ENCODE measurements at regions not wholly inside any gene's neighbourhood (a gene's known extent, or its start where the extent isn't known, plus 50 kb on each side); places are given as distances from the start of the nearest gene placed in this dataset.

- no peak overlapping the region for H3K4me3 ChIP-seq (ENCODE audit: low read length)
- no peak overlapping the region for H3K9ac ChIP-seq (ENCODE audit: low read length)
- no peaks in the 10 kb centered on the region for H3K4me1 ChIP-seq (ENCODE audit: control insufficient read depth, insufficient read depth, low read length)
Measured at GRCh38 chr4:187141101-187141500, 417.4 kb upstream of the FAT1 start.

GRCh38 chr4:187149229-187149945, 425.7 kb upstream of the FAT1 start:
- Histone ChIP-seq H3K4me1 (ENCODE audit: control insufficient read depth, insufficient read depth, low read length) (no peaks in the 10 kb centered on the region), H3K9ac (ENCODE audit: low read length) (no peak overlapping the region), H3K27me3 (ENCODE audit: control insufficient read depth, insufficient read depth, low read length) (no peaks in the 10 kb centered on the region), H3K4me3 (ENCODE audit: low read length) (no peak overlapping the region), H3K36me3 (ENCODE audit: control insufficient read depth, insufficient read depth, low read length) (no peaks in the 10 kb centered on the region), H3K9me3 (ENCODE audit: control insufficient read depth, low read length) (no peaks in the 10 kb centered on the region)

More at GRCh38 chr4:187141101-187141500, 417.4 kb upstream of the FAT1 start:
- H3K9me3 ChIP-seq (ENCODE audit: control insufficient read depth, low read length) = no peaks in the 10 kb centered on the region
- no peaks in the 10 kb centered on the region for H3K36me3 ChIP-seq (ENCODE audit: control insufficient read depth, insufficient read depth, low read length)
- no peaks in the 10 kb centered on the region for H3K27me3 ChIP-seq (ENCODE audit: control insufficient read depth, insufficient read depth, low read length)

DNA sequence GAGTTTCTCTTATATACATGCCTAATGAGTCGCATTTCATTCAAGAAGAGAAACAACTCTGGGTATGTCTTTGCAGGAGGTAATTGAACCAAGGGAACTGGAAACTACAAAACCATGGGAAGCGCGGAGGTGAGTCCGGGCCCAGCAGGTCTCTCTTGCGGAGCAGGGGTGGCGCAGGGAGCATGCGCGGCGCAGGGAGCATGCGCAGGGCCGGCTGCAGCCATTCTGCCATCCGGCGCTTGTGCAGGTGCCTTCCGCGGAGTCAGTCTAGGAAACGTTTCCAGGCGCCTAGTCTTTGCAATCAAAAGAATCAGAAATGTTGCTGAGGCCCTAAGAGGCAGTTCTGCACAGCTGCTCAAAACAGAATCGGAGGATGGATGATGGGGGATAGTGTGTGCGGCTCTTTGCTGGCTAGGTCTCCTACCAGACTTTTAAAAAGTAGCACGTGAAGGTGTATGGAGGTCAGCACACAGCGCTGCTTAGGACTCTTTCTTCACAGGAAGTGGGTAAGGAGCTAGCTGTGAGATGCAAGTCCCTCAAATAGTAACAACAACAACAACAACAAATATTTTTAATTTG, 433.8 kb upstream of the FAT1 start:
- H3K27me3 ChIP-seq (ENCODE audit: control insufficient read depth, insufficient read depth, low read length) = no peaks in the 10 kb centered on the region
- H3K36me3 ChIP-seq (ENCODE audit: control insufficient read depth, insufficient read depth, low read length) = no peaks in the 10 kb centered on the region

DNA sequence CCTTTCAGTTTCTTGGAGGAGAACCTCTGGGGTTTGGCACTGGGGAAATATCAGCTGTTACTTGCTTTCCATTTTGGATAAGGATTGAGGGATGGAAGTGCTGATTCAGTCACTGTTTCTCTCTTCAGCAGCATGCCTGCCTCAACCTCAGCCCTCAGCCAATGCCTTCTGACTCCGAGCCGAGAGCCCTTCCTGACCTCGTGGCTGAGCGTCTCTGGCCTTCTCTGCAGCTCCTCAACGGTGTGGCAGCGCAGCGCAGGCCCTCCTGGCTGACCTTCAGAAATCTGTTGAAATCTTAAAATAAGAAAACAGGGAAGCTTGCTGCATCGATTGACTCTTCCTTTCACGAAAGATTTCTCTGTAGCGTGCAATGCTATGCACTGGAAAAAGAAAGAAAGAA, 434.3 kb upstream of the FAT1 start:
- H3K4me3 ChIP-seq (ENCODE audit: low read length) = no peak overlapping the region
- no peaks in the 10 kb centered on the region for H3K36me3 ChIP-seq (ENCODE audit: control insufficient read depth, insufficient read depth, low read length)
- H3K9ac ChIP-seq (ENCODE audit: low read length) = no peak overlapping the region
- H3K4me1 ChIP-seq (ENCODE audit: control insufficient read depth, insufficient read depth, low read length) = no peaks in the 10 kb centered on the region
- H3K27me3 ChIP-seq (ENCODE audit: control insufficient read depth, insufficient read depth, low read length) = no peaks in the 10 kb centered on the region
- H3K9me3 ChIP-seq (ENCODE audit: control insufficient read depth, low read length) = no peaks in the 10 kb centered on the region

More for the DNA sequence above, 433.8 kb upstream of the FAT1 start:
- Histone ChIP-seq H3K9ac (ENCODE audit: low read length) (no peak overlapping the region), H3K4me1 (ENCODE audit: control insufficient read depth, insufficient read depth, low read length) (no peaks in the 10 kb centered on the region), H3K4me3 (ENCODE audit: low read length) (no peak overlapping the region), H3K9me3 (ENCODE audit: control insufficient read depth, low read length) (no peaks in the 10 kb centered on the region)

DNA sequence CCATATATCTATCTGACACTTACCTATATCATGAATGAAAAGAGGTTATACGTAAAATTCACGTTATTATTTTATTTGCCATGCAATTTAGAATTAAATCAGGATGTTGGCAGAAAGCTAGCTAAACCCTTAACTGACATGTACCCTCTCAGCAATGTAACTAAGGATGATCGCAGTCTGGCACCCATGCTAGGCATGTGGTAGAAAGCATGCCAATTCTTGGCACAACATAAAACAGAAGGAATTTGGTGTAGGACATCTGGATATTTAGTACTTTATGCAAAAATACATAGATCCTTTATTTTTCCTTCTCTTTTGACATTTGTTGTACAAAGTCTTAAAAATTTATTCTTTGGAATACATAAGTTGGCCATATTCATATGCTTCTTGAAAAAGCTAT, 436.8 kb upstream of the FAT1 start:
- Histone ChIP-seq H3K9ac (ENCODE audit: low read length) (no peak overlapping the region), H3K27me3 (ENCODE audit: control insufficient read depth, insufficient read depth, low read length) (no peaks in the 10 kb centered on the region), H3K4me1 (ENCODE audit: control insufficient read depth, insufficient read depth, low read length) (no peaks in the 10 kb centered on the region), H3K36me3 (ENCODE audit: control insufficient read depth, insufficient read depth, low read length) (no peaks in the 10 kb centered on the region), H3K4me3 (ENCODE audit: low read length) (no peak overlapping the region), H3K9me3 (ENCODE audit: control insufficient read depth, low read length) (no peaks in the 10 kb centered on the region)

- H3K9ac ChIP-seq (ENCODE audit: low read length) = no peak overlapping the region
- H3K9me3 ChIP-seq (ENCODE audit: control insufficient read depth, low read length) = no peaks in the 10 kb centered on the region
- no peak overlapping the region for H3K4me3 ChIP-seq (ENCODE audit: low read length)
- H3K36me3 ChIP-seq (ENCODE audit: control insufficient read depth, insufficient read depth, low read length) = no peaks in the 10 kb centered on the region
- H3K4me1 ChIP-seq (ENCODE audit: control insufficient read depth, insufficient read depth, low read length) = peaks cover 4% of the 10 kb centered on the region
- no peaks in the 10 kb centered on the region for H3K27me3 ChIP-seq (ENCODE audit: control insufficient read depth, insufficient read depth, low read length)
Measured at GRCh38 chr4:187166886-187167512, 443.3 kb upstream of the FAT1 start.

DNA sequence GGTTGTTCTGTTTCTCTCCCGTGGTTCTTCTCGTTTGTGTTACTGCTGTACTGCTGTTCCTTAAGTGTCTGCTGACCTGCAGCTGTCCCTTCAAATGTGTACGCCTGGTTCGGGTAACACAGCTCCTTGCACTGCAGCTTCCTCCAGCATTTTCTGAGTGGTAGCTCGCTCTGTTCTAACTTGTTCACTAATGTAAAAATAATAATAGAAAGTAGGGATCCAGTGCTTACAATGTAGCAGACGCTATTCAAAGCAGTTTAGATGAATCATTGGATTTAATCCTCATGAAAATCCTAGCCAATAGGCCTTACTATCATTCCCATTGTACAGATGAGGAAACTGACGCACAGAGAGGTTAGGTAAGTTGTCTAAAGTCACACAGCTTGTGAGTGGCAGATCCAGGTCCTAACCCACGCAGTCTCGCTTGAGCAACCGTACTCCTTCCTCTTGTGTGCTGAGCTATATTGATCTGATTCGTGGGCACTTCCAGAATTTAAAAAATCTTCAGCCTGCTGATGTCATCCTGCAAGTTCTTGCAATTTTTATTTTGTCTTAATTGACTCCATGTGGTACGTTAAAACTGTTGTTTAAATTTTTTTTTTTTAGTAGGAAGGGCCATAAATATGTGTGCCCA, 448.2 kb upstream of the FAT1 start:
- Histone ChIP-seq H3K9me3 (ENCODE audit: control insufficient read depth, low read length) (no peaks in the 10 kb centered on the region), H3K4me1 (ENCODE audit: control insufficient read depth, insufficient read depth, low read length) (peaks cover 4% of the 10 kb centered on the region), H3K27me3 (ENCODE audit: control insufficient read depth, insufficient read depth, low read length) (no peaks in the 10 kb centered on the region), H3K36me3 (ENCODE audit: control insufficient read depth, insufficient read depth, low read length) (no peaks in the 10 kb centered on the region), H3K4me3 (ENCODE audit: low read length) (no peak overlapping the region), H3K9ac (ENCODE audit: low read length) (no peak overlapping the region)

GRCh38 chr4:187172340-187172761, 448.7 kb upstream of the FAT1 start:
- H3K4me3 ChIP-seq (ENCODE audit: low read length) = no peak overlapping the region
- no peak overlapping the region for H3K9ac ChIP-seq (ENCODE audit: low read length)

GRCh38 chr4:187174749-187175148, 451.1 kb upstream of the FAT1 start:
- Histone ChIP-seq H3K9ac (ENCODE audit: low read length) (no peak overlapping the region), H3K4me3 (ENCODE audit: low read length) (no peak overlapping the region), H3K4me1 (ENCODE audit: control insufficient read depth, insufficient read depth, low read length) (no peaks in the 10 kb centered on the region), H3K27me3 (ENCODE audit: control insufficient read depth, insufficient read depth, low read length) (no peaks in the 10 kb centered on the region), H3K36me3 (ENCODE audit: control insufficient read depth, insufficient read depth, low read length) (no peaks in the 10 kb centered on the region), H3K9me3 (ENCODE audit: control insufficient read depth, low read length) (no peaks in the 10 kb centered on the region)

More at GRCh38 chr4:187172340-187172761, 448.7 kb upstream of the FAT1 start:
- Histone ChIP-seq H3K4me1 (ENCODE audit: control insufficient read depth, insufficient read depth, low read length) (peaks cover 3% of the 10 kb centered on the region), H3K9me3 (ENCODE audit: control insufficient read depth, low read length) (no peaks in the 10 kb centered on the region), H3K36me3 (ENCODE audit: control insufficient read depth, insufficient read depth, low read length) (no peaks in the 10 kb centered on the region), H3K27me3 (ENCODE audit: control insufficient read depth, insufficient read depth, low read length) (no peaks in the 10 kb centered on the region)

DNA sequence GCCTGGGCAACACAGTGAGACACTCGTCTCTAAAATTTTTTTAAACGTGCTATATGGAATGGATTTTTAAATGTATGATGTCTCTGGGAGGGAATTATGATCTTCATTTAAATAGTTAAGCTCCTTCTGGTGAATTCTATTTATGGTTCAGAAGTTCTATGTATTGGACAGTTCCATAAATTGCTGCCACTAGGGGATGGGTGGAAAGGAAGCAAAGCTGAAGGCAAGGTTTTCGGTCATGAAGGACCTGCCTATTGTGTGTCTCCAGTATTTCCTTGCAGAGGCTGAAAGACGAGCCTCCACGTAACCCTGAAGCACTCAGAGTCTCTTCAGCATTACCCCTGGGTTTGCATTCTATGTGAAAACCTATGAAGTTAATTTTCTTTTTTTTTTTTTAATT, 451.5 kb upstream of the FAT1 start:
- Histone ChIP-seq H3K9ac (ENCODE audit: low read length) (no peak overlapping the region), H3K9me3 (ENCODE audit: control insufficient read depth, low read length) (no peaks in the 10 kb centered on the region), H3K4me1 (ENCODE audit: control insufficient read depth, insufficient read depth, low read length) (no peaks in the 10 kb centered on the region), H3K36me3 (ENCODE audit: control insufficient read depth, insufficient read depth, low read length) (no peaks in the 10 kb centered on the region), H3K4me3 (ENCODE audit: low read length) (no peak overlapping the region), H3K27me3 (ENCODE audit: control insufficient read depth, insufficient read depth, low read length) (no peaks in the 10 kb centered on the region)

DNA sequence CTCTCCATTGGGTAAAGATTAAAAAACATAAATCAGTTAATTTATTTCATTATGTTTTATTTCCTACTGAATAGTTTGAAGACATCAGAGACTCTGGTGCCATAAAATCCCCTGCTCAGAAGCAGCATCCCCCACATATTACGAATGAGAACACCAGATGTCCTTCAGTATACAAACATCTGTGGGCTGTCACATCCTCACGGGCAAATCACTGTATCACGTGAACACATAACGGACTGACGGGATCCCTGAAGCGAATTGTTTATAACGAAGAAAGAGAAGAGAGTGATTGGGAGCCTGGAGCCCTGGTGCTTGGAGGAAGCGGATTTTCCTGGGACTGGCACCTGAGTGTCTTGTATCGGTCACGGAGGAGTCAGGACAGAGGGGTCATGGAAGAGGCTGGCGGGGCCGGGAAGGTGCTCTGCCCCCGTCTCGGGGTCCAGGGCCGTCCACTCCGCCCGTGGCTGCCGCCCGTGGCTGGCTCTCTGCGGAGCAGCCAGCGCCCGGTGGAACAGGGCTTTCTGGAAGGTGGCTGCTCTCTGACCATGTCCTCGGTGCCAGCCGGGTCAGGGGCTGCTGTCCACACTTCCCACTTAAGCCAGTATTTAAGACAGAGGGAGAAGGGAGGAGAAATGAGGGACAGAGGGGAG, 452.7 kb upstream of the FAT1 start:
- no peaks in the 10 kb centered on the region for H3K9me3 ChIP-seq (ENCODE audit: control insufficient read depth, low read length)
- no peaks in the 10 kb centered on the region for H3K36me3 ChIP-seq (ENCODE audit: control insufficient read depth, insufficient read depth, low read length)
- H3K9ac ChIP-seq (ENCODE audit: low read length) = no peak overlapping the region
- H3K4me3 ChIP-seq (ENCODE audit: low read length) = no peak overlapping the region
- no peaks in the 10 kb centered on the region for H3K4me1 ChIP-seq (ENCODE audit: control insufficient read depth, insufficient read depth, low read length)
- no peaks in the 10 kb centered on the region for H3K27me3 ChIP-seq (ENCODE audit: control insufficient read depth, insufficient read depth, low read length)

DNA sequence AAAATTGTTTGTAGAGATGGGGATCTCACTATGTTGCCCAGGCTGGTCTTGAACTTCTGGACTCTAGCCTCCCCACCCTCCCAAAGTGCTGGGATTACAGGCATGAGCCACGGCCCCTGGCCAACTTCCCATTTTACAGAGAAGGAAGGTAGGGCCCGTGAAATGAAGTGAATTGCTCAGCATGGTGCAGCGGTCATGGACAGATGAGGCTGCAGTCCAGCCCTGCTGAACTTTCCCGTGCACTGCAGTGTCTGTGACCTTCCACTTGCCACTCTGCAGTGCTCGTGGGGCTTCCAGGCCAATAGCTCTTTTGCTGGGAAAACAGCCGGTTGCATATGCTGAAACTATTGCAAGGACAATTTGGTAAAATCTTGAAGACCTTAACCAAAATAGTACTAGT, 454.4 kb upstream of the FAT1 start:
- H3K36me3 ChIP-seq (ENCODE audit: control insufficient read depth, insufficient read depth, low read length) = no peaks in the 10 kb centered on the region
- H3K9me3 ChIP-seq (ENCODE audit: control insufficient read depth, low read length) = no peaks in the 10 kb centered on the region
- H3K4me3 ChIP-seq (ENCODE audit: low read length) = no peak overlapping the region
- no peaks in the 10 kb centered on the region for H3K4me1 ChIP-seq (ENCODE audit: control insufficient read depth, insufficient read depth, low read length)
- no peaks in the 10 kb centered on the region for H3K27me3 ChIP-seq (ENCODE audit: control insufficient read depth, insufficient read depth, low read length)
- H3K9ac ChIP-seq (ENCODE audit: low read length) = no peak overlapping the region
